ENCODE measurements at regions not wholly inside any gene's neighbourhood (a gene's known extent, or its start where the extent isn't known, plus 50 kb on each side); places are given as distances from the start of the nearest gene placed in this dataset.

DNA sequence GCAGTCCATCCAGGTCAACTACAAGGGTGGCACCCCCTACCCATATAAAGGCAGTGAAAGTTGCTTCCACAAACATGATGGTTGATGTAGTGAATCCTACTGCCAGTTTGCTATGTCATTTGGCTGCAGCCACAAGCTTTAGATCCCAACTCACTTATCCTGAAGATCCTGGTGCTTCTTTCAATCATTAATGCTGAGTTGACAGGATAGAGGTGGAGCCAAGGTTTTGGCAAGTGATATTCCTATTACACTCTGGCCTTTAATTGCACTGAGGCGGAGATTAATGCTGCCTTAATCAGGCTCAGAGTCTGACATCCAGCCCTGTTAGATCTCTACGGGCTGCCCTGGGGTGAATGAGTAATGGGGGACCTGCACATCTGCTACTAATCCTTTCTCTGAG lies 542.4 kb upstream of the ARX start:
- Histone ChIP-seq H3K4me2 (ENCODE audit: insufficient read depth in 1 of 2, low read depth in 2 of 2, low read length in 2 of 2) (no peak overlapping the region), H3K4me1 (replicated peaks in 1 of 4; ENCODE audit: control insufficient read depth in 3 of 4, insufficient read depth in 4 of 4, low read length in 3 of 4) (no peaks in the 10 kb centered on the region), H3K79me1 (ENCODE audit: low read depth, low read length) (no peaks in the 10 kb centered on the region), H4K8ac (ENCODE audit: extremely low read depth, insufficient read depth, low read length) (no peak overlapping the region), H4K5ac (ENCODE audit: insufficient read length, low read depth, low read length) (no peak overlapping the region), H3K27ac (ENCODE audit: low read depth, low read length) (no peak overlapping the region), H3K9me3 (ENCODE audit: insufficient read depth in 2 of 2, low read depth in 1 of 2, low read length in 1 of 2) (no peaks in the 10 kb centered on the region), H3K4ac (replicated peaks; ENCODE audit: insufficient read length, low read depth, low read length) (no peak overlapping the region), H3K23ac (ENCODE audit: insufficient read length) (no peak overlapping the region), H2BK12ac (ENCODE audit: low read depth, low read length) (no peak overlapping the region), H3K23me2 (ENCODE audit: low read depth, low read length) (no peaks in the 10 kb centered on the region), H3K27me3 (replicated peaks in 1 of 4; ENCODE audit: control insufficient read depth in 3 of 4, extremely low read depth in 1 of 4, insufficient read depth in 3 of 4, low read length in 3 of 4) (no peaks in the 10 kb centered on the region), H4K91ac (replicated peaks; ENCODE audit: insufficient read length, low read length) (no peak overlapping the region), H3K9ac (replicated peaks in 1 of 4; ENCODE audit: extremely low read depth in 1 of 4, low read depth in 3 of 4, low read length in 3 of 4) (no peak overlapping the region), H3K56ac (replicated peaks; ENCODE audit: insufficient read length, low read depth, low read length) (no peak overlapping the region), H3K14ac (ENCODE audit: insufficient read length) (no peak overlapping the region), H2BK20ac (ENCODE audit: low read length) (no peak overlapping the region), H2BK15ac (ENCODE audit: low read length) (no peak overlapping the region), H4K20me1 (replicated peaks in 1 of 2; ENCODE audit: control insufficient read depth in 1 of 2, insufficient read depth in 2 of 2, low read length in 2 of 2) (no peaks in the 10 kb centered on the region), H3K18ac (ENCODE audit: extremely low read depth, low read length) (no peak overlapping the region), H2AK5ac (ENCODE audit: low read depth, low read length) (no peak overlapping the region), H2BK120ac (replicated peaks; ENCODE audit: low read depth, low read length) (no peak overlapping the region), H3K4me3 (ENCODE audit: extremely low read depth in 1 of 4, insufficient read depth in 2 of 4, low read depth in 3 of 4, low read length in 4 of 4) (no peak overlapping the region), H2BK5ac (ENCODE audit: low read depth, low read length) (no peak overlapping the region), H2AFZ (ENCODE audit: low read length) (no peak overlapping the region), H3K36me3 (ENCODE audit: control insufficient read depth in 2 of 4, insufficient read depth in 4 of 4, low read length in 3 of 4) (no peaks in the 10 kb centered on the region), H3K79me2 (ENCODE audit: control insufficient read depth in 1 of 2, insufficient read depth in 2 of 2, low read length in 2 of 2) (no peaks in the 10 kb centered on the region)
- FAIRE-seq (no peak), DNase-seq (ENCODE audit: low read depth in 1 of 2, low spot score in 2 of 2) (no peak)
- ChIA-PET POLR2A (ENCODE audit: partially characterized antibody) (no interaction called here), CTCF (ENCODE audit: partially characterized antibody) (no interaction called here)
- 100% methylated on average over 2 of the region's 2 CpGs; no CpG with 5 or more reads in 1 of the 2 experiments for WGBS, 2 experiments (ENCODE audit: extremely low coverage in 1 of 2, insufficient coverage in 1 of 2, insufficient read length in 1 of 2, insufficient replicate concordance in 2 of 2, low coverage in 1 of 2, low lambda C conversion rate in 2 of 2, missing lambda C conversion rate in 1 of 2)
- TF ChIP-seq SAP30 (IDR thresholded peaks at IDR 0.05; ENCODE audit: insufficient read depth, insufficient replicate concordance, low read length) = no peak
